Breast epithelium (tissue), 4 donors: ENCODE measurements at regions not wholly inside any gene's neighbourhood (a gene's known extent, or its start where the extent isn't known, plus 50 kb on each side); places are given as distances from the start of the nearest gene placed in this dataset.

Experiments
- DNase-seq, 2 donors: peaks; one replicate each; pipeline ENCODE4 v3.0.0-alpha.2; 2019; ENCODE audit warnings: low spot score in 2 of 2
- H3K27ac ChIP-seq, 2 donors: fragments of 200-600 bp; sonication (generic) in 1 of 2; one replicate each; pipeline ENCODE4 v1.5.1; 2016 to 2019; ENCODE audit warnings: mild to moderate bottlenecking in 1 of 2
- H3K27me3 ChIP-seq, 2 donors: fragments of 200-600 bp; sonication (generic) in 1 of 2; one replicate each; pipeline versions ENCODE4 v1.5.1 to v1.6.0; 2017 to 2019; ENCODE audit warnings: control low read depth in 1 of 2, mild to moderate bottlenecking in 1 of 2
- H3K36me3 ChIP-seq: fragments of 200-600 bp; one replicate; pipeline ENCODE4 v1.5.1; 2019
- H3K4me1 ChIP-seq, 2 donors: fragments of 200-600 bp; sonication (generic); one replicate each; pipeline ENCODE4 v1.5.1; 2016 to 2019; ENCODE audit warnings: control low read depth in 1 of 2
- H3K4me3 ChIP-seq, 3 donors: fragments of 200-600 bp; sonication (generic); 1 replicate in 2 of 3; 2 replicates in 1 of 3; pipeline ENCODE4 v1.5.1; 2016 to 2019; ENCODE audit warnings: mild to moderate bottlenecking in 3 of 3, moderate library complexity in 2 of 3
- H3K9me3 ChIP-seq, 2 donors: fragments of 200-600 bp; sonication (generic) in 1 of 2; one replicate each; pipeline ENCODE4 v1.5.1; 2016 to 2019; ENCODE audit warnings: control low read depth in 1 of 2
- CTCF ChIP-seq, 3 donors: fragments of 450-650 bp; IDR thresholded peaks; one replicate each; pipeline ENCODE4 v1.5.1; 2016 to 2017; ENCODE audit warnings: antibody characterized with exemption in 3 of 3, mild to moderate bottlenecking in 3 of 3, moderate library complexity in 3 of 3
- POLR2A ChIP-seq: fragments of 450-650 bp; IDR thresholded peaks from one replicate; pipeline ENCODE4 v1.6.1; 2016; ENCODE audit warnings: antibody characterized with exemption, mild to moderate bottlenecking, moderate library complexity
- POLR2AphosphoS5 ChIP-seq, 3 donors: sonication (generic); formaldehyde crosslinking; IDR thresholded peaks; one replicate each; pipeline ENCODE4 v1.6.1; 2017; ENCODE audit warnings: antibody characterized with exemption in 3 of 3
- intact Hi-C: fragments of 100-400 bp; cut with DNase I; formaldehyde crosslinking; loops from one replicate; pipeline ENCODE4 v1.15.1; 2023; ENCODE audit warnings: low total_unique reads

- peaks cover 0 to 18% of the 10 kb centered on the region in 2 donors for H3K4me1 ChIP-seq
- intact Hi-C loops, result no loop called here
Measured at GRCh38 chr6:3912361-3913076, 63.3 kb downstream of the FAM50B start.

DNA sequence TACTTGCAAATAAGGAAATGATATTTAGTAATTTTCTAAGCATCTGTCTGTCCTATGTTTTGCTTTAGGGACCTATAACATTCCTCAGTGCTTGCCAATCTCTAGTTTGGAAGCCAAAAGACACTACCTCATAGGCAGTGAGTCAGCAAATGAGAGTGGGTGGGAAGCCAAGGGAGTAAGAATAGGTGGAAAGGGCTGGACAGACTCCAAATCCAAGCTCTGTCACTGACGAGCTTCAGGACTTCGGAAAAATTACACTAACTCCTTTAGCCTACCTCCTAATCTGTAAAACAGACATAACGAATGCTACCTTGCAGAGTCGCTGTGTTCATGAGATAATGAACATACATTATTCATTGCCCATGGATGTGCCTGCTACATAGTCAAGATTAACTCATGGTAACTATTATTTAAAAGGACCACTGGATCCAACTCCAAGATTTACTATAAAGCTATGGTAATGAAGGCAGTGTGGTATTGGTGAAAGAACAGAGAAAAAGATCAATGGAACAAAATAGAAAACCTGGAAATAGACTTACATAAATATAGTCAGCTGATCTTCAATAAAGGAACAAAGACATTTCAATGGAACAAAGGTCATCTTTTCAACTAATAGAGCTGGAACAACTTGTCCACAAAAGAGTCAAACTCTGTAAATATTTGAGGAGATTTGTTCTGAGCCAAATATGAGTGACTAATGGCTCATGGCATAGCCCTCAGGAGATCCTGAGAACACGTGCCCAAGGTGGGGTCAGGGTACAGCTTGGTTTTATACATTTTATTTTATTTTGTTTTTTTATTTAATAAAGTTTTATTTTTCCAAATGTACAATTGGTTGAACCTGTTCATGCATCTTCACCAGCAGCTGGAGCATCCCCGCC, 64.1 kb downstream of the FAM50B start:
- TF ChIP-seq POLR2A (no peak), POLR2AphosphoS5 (IDR thresholded peaks at IDR 0.05) (peak in 1 of 3 donors; percentile 41), CTCF (IDR thresholded peaks at IDR 0.05) (no peak)
- Histone ChIP-seq H3K4me3 (no peak overlapping the region), H3K36me3 (no peaks in the 10 kb centered on the region), H3K27me3 (no peaks in the 10 kb centered on the region), H3K4me1 (peaks cover 0 to 18% of the 10 kb centered on the region in 2 donors), H3K27ac (peak overlapping the region; percentile 90 to 91), H3K9me3 (no peaks in the 10 kb centered on the region)
- peak in 1 of 2 donors; percentile 85 for DNase-seq
- intact Hi-C loops, result no loop called here

More at GRCh38 chr6:3912361-3913076, 63.3 kb downstream of the FAM50B start:
- peak in 1 of 2 donors; percentile 16 for DNase-seq
- Histone ChIP-seq H3K4me3 (no peak overlapping the region), H3K27ac (peak overlapping the region; percentile 90 to 91), H3K27me3 (no peaks in the 10 kb centered on the region), H3K36me3 (no peaks in the 10 kb centered on the region), H3K9me3 (no peaks in the 10 kb centered on the region)
- TF ChIP-seq CTCF (IDR thresholded peaks at IDR 0.05) (no peak), POLR2A (no peak), POLR2AphosphoS5 (IDR thresholded peaks at IDR 0.05) (no peak)

- H3K36me3 ChIP-seq, result no peaks in the 10 kb centered on the region
- H3K27ac ChIP-seq, result peak overlapping the region; percentile 90 to 91
- TF ChIP-seq POLR2AphosphoS5 (IDR thresholded peaks at IDR 0.05), result no peak
- no peak for TF ChIP-seq POLR2A
- no peak for TF ChIP-seq CTCF (IDR thresholded peaks at IDR 0.05)
- peak in 1 of 2 donors; percentile 63 for DNase-seq
- no peak overlapping the region for H3K4me3 ChIP-seq
- H3K9me3 ChIP-seq, result no peaks in the 10 kb centered on the region
- no peaks in the 10 kb centered on the region for H3K27me3 ChIP-seq
- intact Hi-C loops, result no loop called here
- H3K4me1 ChIP-seq, result peaks cover 0 to 18% of the 10 kb centered on the region in 2 donors
Measured at GRCh38 chr6:3913958-3914337, 64.8 kb downstream of the FAM50B start.

DNA sequence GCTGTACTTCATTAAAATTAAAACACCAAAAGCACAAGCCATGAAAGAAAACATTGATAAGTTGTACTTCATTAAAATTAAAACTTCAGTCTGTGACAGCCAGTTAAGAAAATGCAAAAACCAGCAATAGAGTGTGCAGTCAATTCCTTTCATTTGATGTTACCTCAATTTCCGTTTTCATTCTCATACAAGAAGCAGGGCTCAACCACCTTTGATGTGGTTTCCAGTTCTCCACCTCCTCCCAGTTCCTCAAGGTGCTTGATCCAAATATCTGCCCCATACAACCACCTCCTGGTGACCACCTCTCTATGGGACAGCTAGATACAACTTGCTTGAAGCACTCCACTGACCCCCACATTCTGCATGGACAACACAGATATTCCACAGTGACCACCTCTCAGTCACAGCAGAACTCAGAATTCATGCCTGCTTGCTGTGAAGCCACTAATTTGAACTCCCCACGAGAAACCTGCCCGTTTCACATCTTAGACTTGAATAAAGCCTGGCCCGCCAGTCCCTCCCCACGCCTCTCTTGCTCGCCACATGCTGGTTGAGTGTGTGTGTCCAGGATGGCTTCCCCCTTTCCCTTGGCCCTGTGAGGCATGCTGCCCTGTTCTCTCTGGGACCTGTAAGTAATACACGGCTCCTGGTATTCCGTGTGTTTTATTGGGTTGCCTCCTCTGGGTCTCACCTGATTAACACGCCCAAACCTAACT, 66.1 kb downstream of the FAM50B start:
- no peak for DNase-seq
- no peaks in the 10 kb centered on the region for H3K36me3 ChIP-seq
- H3K27me3 ChIP-seq, result no peaks in the 10 kb centered on the region
- peaks cover 0 to 18% of the 10 kb centered on the region in 2 donors for H3K4me1 ChIP-seq
- no peak for TF ChIP-seq POLR2AphosphoS5 (IDR thresholded peaks at IDR 0.05)
- no peak for TF ChIP-seq POLR2A
- TF ChIP-seq CTCF (IDR thresholded peaks at IDR 0.05), result no peak
- H3K4me3 ChIP-seq, result no peak overlapping the region
- intact Hi-C loops, result no loop called here
- H3K27ac ChIP-seq, result no peak overlapping the region
- no peaks in the 10 kb centered on the region for H3K9me3 ChIP-seq
